A549 (cell line): ENCODE measurements at regions not wholly inside any gene's neighbourhood (a gene's known extent, or its start where the extent isn't known, plus 50 kb on each side); places are given as distances from the start of the nearest gene placed in this dataset.
"Not testable (repeated sequence)": the region's sequence is repeated elsewhere in the genome, so short reads cannot be mapped to it uniquely, and the experiment has no call there.

ENCODE experiments used
- CBX8 ChIP-seq: fragments of 200-600 bp; sonication (generic); IDR thresholded peaks from 2 replicates; pipeline ENCODE4 v1.6.1; 2016
- CHD2 ChIP-seq: fragments of 150-350 bp; IDR thresholded peaks from 2 replicates; pipeline ENCODE4 v1.6.1; 2014; ENCODE audit warnings: low read length; ENCODE audit not compliant: partially characterized antibody
- CTCF ChIP-seq: fragments of >200 bp; sonication (Bioruptor Twin); formaldehyde crosslinking; IDR thresholded peaks from 3 replicates; pipeline ENCODE4 v1.5.1; 2016
- HDAC2 ChIP-seq: fragments of 200-600 bp; sonication (generic); IDR thresholded peaks from 2 replicates; pipeline ENCODE4 v1.6.1; 2016
- HOXB13 ChIP-seq: fragments of 250-450 bp; sonication (Bioruptor Pico); IDR thresholded peaks from 2 replicates; pipeline ENCODE4 v1.5.0; 2020; ENCODE audit warnings: low read depth, mild to moderate bottlenecking, moderate library complexity
- JUN ChIP-seq, 2 experiments: fragments of >200 bp; sonication (Bioruptor Twin); formaldehyde crosslinking; IDR thresholded peaks; 2 replicates in 1 of 2; 3 replicates in 1 of 2; pipeline ENCODE4 v1.6.1; 2016 to 2017
- MAX ChIP-seq: IDR thresholded peaks from 2 replicates; pipeline ENCODE4 v1.6.1; 2012
- PBX3 ChIP-seq: IDR thresholded peaks from 2 replicates; pipeline ENCODE4 v1.6.1; 2012
- POLR2AphosphoS2 ChIP-seq: conservative IDR thresholded peaks from 2 replicates; pipeline ENCODE4 v1.6.1; 2012; ENCODE audit warnings: low read length, improper control_type of control experiment, inconsistent platforms
- SMC3 ChIP-seq: fragments of >200 bp; sonication (Bioruptor Twin); formaldehyde crosslinking; IDR thresholded peaks from 3 replicates; pipeline ENCODE4 v1.6.1; 2018; ENCODE audit warnings: inconsistent platforms
- ZFP36 ChIP-seq: fragments of 450-650 bp; IDR thresholded peaks from 2 replicates; pipeline ENCODE4 v1.6.1; 2014; ENCODE audit warnings: borderline replicate concordance; ENCODE audit not compliant: partially characterized antibody

- TF ChIP-seq CTCF; PBX3; JUN (IDR thresholded peaks at IDR 0.05); CHD2; HOXB13 (CRISPR knock-in tag); SMC3; ZFP36; POLR2AphosphoS2; HDAC2; MAX; CBX8: not testable (repeated sequence)
Observed at GRCh38 chr6:88420967-88421488, 254.9 kb upstream of the CNR1 start.
